Mesothelial cell of epicardium (in vitro differentiated cells): ENCODE measurements at regions not wholly inside any gene's neighbourhood (a gene's known extent, or its start where the extent isn't known, plus 50 kb on each side); places are given as distances from the start of the nearest gene placed in this dataset.

Experiments used
- DNase-seq, 2 experiments: peaks; one replicate each; pipeline ENCODE4 v3.0.0; 2021; ENCODE audit warnings: low spot score in 2 of 2; ENCODE audit not compliant: unreplicated experiment in 2 of 2
- H3K27ac Mint-ChIP-seq: 2 replicates; pipeline ENCODE4 v1.8.0; 2021; ENCODE audit warnings: mixed read lengths
- H3K27me3 Mint-ChIP-seq: 2 replicates; pipeline ENCODE4 v1.8.0; 2021; ENCODE audit warnings: low read depth, mixed read lengths
- H3K36me3 Mint-ChIP-seq: 2 replicates; pipeline ENCODE4 v1.8.0; 2021; ENCODE audit warnings: mixed read lengths
- H3K4me1 Mint-ChIP-seq: 2 replicates; pipeline ENCODE4 v1.8.0; 2021; ENCODE audit warnings: mixed read lengths
- H3K4me3 Mint-ChIP-seq: 2 replicates; pipeline ENCODE4 v1.8.0; 2021; ENCODE audit warnings: mild to moderate bottlenecking, moderate library complexity, mixed read lengths
- H3K9me3 Mint-ChIP-seq: 2 replicates; pipeline ENCODE4 v1.8.0; 2021; ENCODE audit warnings: mixed read lengths
- TF ChIP-seq, protein P1 (sequence below): fragments of 200-600 bp; sonication (generic); IDR thresholded peaks from one replicate; pipeline ENCODE4 v1.5.0; 2021; ENCODE audit warnings: antibody characterized with exemption; ENCODE audit not compliant: unreplicated experiment

DNA sequence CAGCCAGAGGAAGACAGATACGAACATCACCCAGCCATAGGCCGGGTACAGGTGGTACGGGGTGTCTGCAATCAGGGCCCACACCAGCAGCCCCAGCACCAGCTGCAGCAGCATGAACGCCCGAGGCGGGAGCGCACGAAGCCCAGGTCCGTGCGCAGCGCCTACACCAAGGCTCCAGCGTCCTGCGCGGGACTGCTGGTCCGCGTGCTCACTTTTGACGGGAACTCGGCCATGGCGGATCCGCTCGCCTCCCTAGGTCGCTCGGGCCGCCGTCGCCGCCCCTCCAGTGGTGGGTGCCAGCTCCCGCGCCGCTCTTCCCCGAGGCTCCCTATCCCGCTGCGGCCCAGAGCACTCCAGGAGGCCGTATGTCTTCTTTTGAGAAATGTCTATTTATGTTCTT is 181.2 kb upstream of the DIPK2B start:
- Mint-ChIP-seq H3K9me3 (peaks cover 49% of the 10 kb centered on the region), H3K4me1 (no peaks in the 10 kb centered on the region), H3K36me3 (no peaks in the 10 kb centered on the region), H3K4me3 (no peak overlapping the region), H3K27ac (no peak overlapping the region), H3K27me3 (no peaks in the 10 kb centered on the region)
- TF ChIP-seq, protein P1, sequence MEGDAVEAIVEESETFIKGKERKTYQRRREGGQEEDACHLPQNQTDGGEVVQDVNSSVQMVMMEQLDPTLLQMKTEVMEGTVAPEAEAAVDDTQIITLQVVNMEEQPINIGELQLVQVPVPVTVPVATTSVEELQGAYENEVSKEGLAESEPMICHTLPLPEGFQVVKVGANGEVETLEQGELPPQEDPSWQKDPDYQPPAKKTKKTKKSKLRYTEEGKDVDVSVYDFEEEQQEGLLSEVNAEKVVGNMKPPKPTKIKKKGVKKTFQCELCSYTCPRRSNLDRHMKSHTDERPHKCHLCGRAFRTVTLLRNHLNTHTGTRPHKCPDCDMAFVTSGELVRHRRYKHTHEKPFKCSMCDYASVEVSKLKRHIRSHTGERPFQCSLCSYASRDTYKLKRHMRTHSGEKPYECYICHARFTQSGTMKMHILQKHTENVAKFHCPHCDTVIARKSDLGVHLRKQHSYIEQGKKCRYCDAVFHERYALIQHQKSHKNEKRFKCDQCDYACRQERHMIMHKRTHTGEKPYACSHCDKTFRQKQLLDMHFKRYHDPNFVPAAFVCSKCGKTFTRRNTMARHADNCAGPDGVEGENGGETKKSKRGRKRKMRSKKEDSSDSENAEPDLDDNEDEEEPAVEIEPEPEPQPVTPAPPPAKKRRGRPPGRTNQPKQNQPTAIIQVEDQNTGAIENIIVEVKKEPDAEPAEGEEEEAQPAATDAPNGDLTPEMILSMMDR, result no peak
- DNase-seq, result no peak

DNA sequence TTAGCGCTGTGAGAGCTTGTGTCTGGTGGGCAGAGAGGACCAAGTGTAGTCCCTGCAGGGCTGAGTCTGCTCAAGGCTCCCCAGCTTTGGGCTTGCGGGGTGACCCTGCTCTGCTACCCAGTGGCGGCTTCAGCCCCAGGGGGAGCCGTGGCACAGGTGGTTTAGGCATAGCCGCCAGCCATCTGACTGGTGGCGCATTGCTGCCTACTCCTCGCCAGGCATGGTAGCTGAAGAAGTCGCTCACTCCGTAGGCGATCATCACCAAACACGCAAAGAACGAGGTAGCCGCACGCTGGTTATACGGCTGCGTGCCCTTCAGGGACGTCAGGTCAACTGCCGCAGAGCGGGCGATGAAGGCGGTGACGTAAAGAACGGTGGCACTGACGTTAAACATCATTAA is 180.7 kb upstream of the DIPK2B start:
- TF ChIP-seq, protein P1, result no peak
- H3K4me1 Mint-ChIP-seq, result no peaks in the 10 kb centered on the region
- DNase-seq, result no peak
- H3K27ac Mint-ChIP-seq, result no peak overlapping the region
- peaks cover 50% of the 10 kb centered on the region for H3K9me3 Mint-ChIP-seq
- H3K27me3 Mint-ChIP-seq, result no peaks in the 10 kb centered on the region
- H3K4me3 Mint-ChIP-seq, result no peak overlapping the region
- no peaks in the 10 kb centered on the region for H3K36me3 Mint-ChIP-seq

DNA sequence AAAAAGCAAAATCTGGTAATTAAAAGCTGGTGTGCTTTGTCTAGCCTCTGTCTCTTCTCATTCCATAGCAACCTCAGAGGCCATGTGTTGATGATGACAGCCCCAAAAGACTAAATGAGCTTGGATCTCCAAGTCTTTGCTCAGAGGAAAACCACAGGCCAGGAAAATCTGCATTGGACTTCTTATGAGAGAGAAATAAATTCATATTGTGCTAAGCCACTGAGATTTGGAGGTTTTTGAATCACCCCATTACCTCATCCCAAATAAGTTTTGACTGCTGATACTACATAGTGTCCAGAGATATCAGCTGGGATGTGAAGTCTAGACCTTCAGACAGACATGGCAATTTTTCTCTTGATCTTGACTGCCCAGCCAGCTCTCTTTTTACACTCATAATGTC is 178.6 kb upstream of the DIPK2B start:
- DNase-seq, result no peak
- Mint-ChIP-seq H3K4me3 (no peak overlapping the region), H3K27ac (no peak overlapping the region), H3K4me1 (no peaks in the 10 kb centered on the region), H3K36me3 (no peaks in the 10 kb centered on the region), H3K9me3 (peaks cover 59% of the 10 kb centered on the region), H3K27me3 (no peaks in the 10 kb centered on the region)
- TF ChIP-seq, protein P1, result no peak

DNA sequence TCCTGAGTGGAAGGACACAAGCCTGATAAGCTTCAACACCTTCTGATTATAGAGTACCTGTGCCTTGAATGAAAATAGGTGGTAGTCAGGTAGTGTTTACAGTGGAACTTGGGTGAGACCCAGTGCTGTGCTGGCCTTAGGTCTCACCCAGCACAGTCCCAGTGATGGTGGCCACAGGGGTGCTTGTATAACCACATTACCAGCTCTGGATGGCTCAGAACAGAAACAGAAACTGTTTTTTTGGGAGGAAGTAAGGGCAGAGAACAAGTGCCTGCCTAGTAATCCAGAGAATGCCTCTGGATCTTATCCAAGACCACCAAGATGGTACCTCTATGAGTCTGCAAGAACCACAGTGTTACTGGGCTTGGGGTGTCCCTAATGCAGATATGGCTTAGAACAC is 171.5 kb upstream of the DIPK2B start:
- DNase-seq, result no peak
- H3K27ac Mint-ChIP-seq, result no peak overlapping the region
- H3K36me3 Mint-ChIP-seq, result peaks cover 8% of the 10 kb centered on the region
- TF ChIP-seq, protein P1, result no peak
- H3K9me3 Mint-ChIP-seq, result peaks cover 72% of the 10 kb centered on the region
- no peak overlapping the region for H3K4me3 Mint-ChIP-seq
- no peaks in the 10 kb centered on the region for H3K27me3 Mint-ChIP-seq
- H3K4me1 Mint-ChIP-seq, result no peaks in the 10 kb centered on the region

DNA sequence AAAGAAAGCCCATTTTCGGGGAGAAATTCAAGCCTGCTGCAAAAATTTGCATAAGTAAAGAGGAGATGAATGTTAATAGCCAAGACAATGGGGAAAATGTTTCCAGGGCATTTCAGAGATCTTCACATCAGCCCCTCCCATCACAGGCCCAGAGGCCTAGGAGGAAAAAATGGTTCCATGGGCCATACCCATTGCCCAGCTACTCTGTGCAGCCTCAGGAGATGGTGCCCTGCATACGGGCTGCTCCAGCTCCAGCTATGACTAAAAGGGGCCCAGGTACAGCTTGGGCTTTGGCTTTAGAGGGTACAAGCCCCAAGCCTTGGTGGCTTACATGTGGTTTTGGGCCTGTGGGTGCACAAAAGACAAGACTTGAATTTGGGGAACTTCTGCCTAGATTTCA is 168.0 kb upstream of the DIPK2B start:
- Mint-ChIP-seq H3K36me3 (peaks cover 7% of the 10 kb centered on the region), H3K9me3 (peaks cover 68% of the 10 kb centered on the region), H3K4me3 (no peak overlapping the region), H3K27me3 (no peaks in the 10 kb centered on the region), H3K4me1 (no peaks in the 10 kb centered on the region), H3K27ac (no peak overlapping the region)
- TF ChIP-seq, protein P1, result no peak
- DNase-seq, result no peak

DNA sequence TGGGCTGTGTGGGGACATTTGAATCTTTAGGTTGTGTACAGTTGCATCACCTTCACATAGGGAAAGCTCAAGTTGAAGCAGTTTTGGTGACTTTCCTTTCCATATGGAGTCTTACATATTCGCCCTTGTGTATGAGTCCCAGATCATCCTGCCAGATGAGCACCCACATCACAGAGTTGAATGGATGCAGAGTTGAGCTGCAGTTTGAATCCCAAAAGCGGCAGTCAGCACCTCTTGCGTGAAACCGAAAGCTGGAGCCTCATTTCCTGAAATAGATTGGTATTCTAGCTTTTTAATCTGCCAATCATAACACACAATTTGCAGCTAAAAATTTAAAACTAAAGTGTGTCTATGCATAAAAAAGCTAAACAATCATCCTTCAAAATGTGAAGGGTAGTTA is 162.9 kb upstream of the DIPK2B start:
- Mint-ChIP-seq H3K36me3 (peaks cover 4% of the 10 kb centered on the region), H3K27me3 (no peaks in the 10 kb centered on the region), H3K27ac (no peak overlapping the region), H3K4me1 (no peaks in the 10 kb centered on the region), H3K9me3 (peaks cover 59% of the 10 kb centered on the region), H3K4me3 (no peak overlapping the region)
- no peak for DNase-seq
- TF ChIP-seq, protein P1, result no peak
